ENCODE measurements at regions not wholly inside any gene's neighbourhood (a gene's known extent, or its start where the extent isn't known, plus 50 kb on each side); places are given as distances from the start of the nearest gene placed in this dataset.
A peak's percentile ranks its signal among the peaks of the same experiment; 100 is the strongest.

GRCh38 chr11:10936626-10937384, 79.0 kb upstream of the ZBED5 start:
- Histone ChIP-seq H3K27me3 (ENCODE audit: low read depth) (no peaks in the 10 kb centered on the region), H3K4me1 (peaks cover 20% of the 10 kb centered on the region), H3K4me3 (no peak overlapping the region), H3K27ac (replicated peaks) (no peak overlapping the region), H3K36me3 (no peaks in the 10 kb centered on the region), H3K9me3 (replicated peaks) (no peaks in the 10 kb centered on the region)
- no peak for DNase-seq
- TF ChIP-seq CTCF (IDR thresholded peaks at IDR 0.05; ENCODE audit: borderline replicate concordance): no peak
- intact Hi-C loops (cut with micrococcal nuclease): loop anchor here (10.0 kb wide), 1 partner anchor 848 kb away; no protein-coding TSS in a partner anchor

- no peak for TF ChIP-seq CTCF (IDR thresholded peaks at IDR 0.05; ENCODE audit: borderline replicate concordance)
These were observed 77.2 kb upstream of the ZBED5 start for GRCh38 chr11:10935015-10935559.

GRCh38 chr11:10934293-10934860, 76.5 kb upstream of the ZBED5 start:
- no peak for DNase-seq
- Histone ChIP-seq H3K36me3 (no peaks in the 10 kb centered on the region), H3K9me3 (replicated peaks) (no peaks in the 10 kb centered on the region), H3K27me3 (ENCODE audit: low read depth) (no peaks in the 10 kb centered on the region), H3K27ac (replicated peaks) (peak overlapping the region; percentile 79), H3K4me1 (peaks cover 36% of the 10 kb centered on the region), H3K4me3 (peak overlapping the region; percentile 65)
- intact Hi-C loops (cut with micrococcal nuclease): loop anchor here (5.0 to 10.0 kb wide), 2 partner anchors 88 to 850 kb away; no protein-coding TSS in a partner anchor
- no peak for TF ChIP-seq CTCF (IDR thresholded peaks at IDR 0.05; ENCODE audit: borderline replicate concordance)

More at GRCh38 chr11:10935015-10935559, 77.2 kb upstream of the ZBED5 start:
- H3K9me3 ChIP-seq (replicated peaks): no peaks in the 10 kb centered on the region
- H3K27ac ChIP-seq (replicated peaks): no peak overlapping the region
- intact Hi-C loops (cut with micrococcal nuclease): loop anchor here (10.0 kb wide), 1 partner anchor 850 kb away; no protein-coding TSS in a partner anchor
- no peak overlapping the region for H3K4me3 ChIP-seq
- no peaks in the 10 kb centered on the region for H3K36me3 ChIP-seq
- no peak for DNase-seq
- no peaks in the 10 kb centered on the region for H3K27me3 ChIP-seq (ENCODE audit: low read depth)
- peaks cover 36% of the 10 kb centered on the region for H3K4me1 ChIP-seq

GRCh38 chr11:10933455-10934292, 75.8 kb upstream of the ZBED5 start:
- Histone ChIP-seq H3K27ac (replicated peaks) (peak overlapping the region; percentile 79), H3K4me1 (peaks cover 36% of the 10 kb centered on the region), H3K9me3 (replicated peaks) (no peaks in the 10 kb centered on the region), H3K27me3 (ENCODE audit: low read depth) (no peaks in the 10 kb centered on the region), H3K36me3 (no peaks in the 10 kb centered on the region), H3K4me3 (peak overlapping the region; percentile 65)
- DNase-seq: peak; percentile 87
- intact Hi-C loops (cut with micrococcal nuclease): loop anchor here (5.0 to 10.0 kb wide), 2 partner anchors 89 to 851 kb away; no protein-coding TSS in a partner anchor
- peak; percentile 98 for TF ChIP-seq CTCF (IDR thresholded peaks at IDR 0.05; ENCODE audit: borderline replicate concordance)

- no peaks in the 10 kb centered on the region for H3K27me3 ChIP-seq (ENCODE audit: low read depth)
- H3K9me3 ChIP-seq (replicated peaks): no peaks in the 10 kb centered on the region
- TF ChIP-seq CTCF (IDR thresholded peaks at IDR 0.05; ENCODE audit: borderline replicate concordance): no peak
- H3K36me3 ChIP-seq: no peaks in the 10 kb centered on the region
- no peak for DNase-seq
- peaks cover 36% of the 10 kb centered on the region for H3K4me1 ChIP-seq
- no peak overlapping the region for H3K4me3 ChIP-seq
- intact Hi-C loops (cut with micrococcal nuclease): loop anchor here (5.0 to 10.0 kb wide), 2 partner anchors 89 to 852 kb away; no protein-coding TSS in a partner anchor
- no peak overlapping the region for H3K27ac ChIP-seq (replicated peaks)
These were observed 75.1 kb upstream of the ZBED5 start for GRCh38 chr11:10932976-10933375.
